ENCODE measurements at regions not wholly inside any gene's neighbourhood (a gene's known extent, or its start where the extent isn't known, plus 50 kb on each side); places are given as distances from the start of the nearest gene placed in this dataset.

GRCh38 chr18:24538414-24539264, 78.2 kb downstream of the HRH4 start:
- H3K4me3 ChIP-seq (ENCODE audit: control insufficient read depth, low read depth, low read length), result no peak overlapping the region
- DNase-seq (ENCODE audit: low read depth), result no peak

GRCh38 chr18:24539866-24540617, 79.6 kb downstream of the HRH4 start:
- no peak overlapping the region for H3K4me3 ChIP-seq (ENCODE audit: control insufficient read depth, low read depth, low read length)
- no peak for DNase-seq (ENCODE audit: low read depth)
- no peak for TF ChIP-seq CTCF (conservative IDR thresholded peaks at IDR 0.05; ENCODE audit: control insufficient read depth, insufficient read depth, low read depth, low read length)

More at GRCh38 chr18:24538414-24539264, 78.2 kb downstream of the HRH4 start:
- no peak for TF ChIP-seq CTCF (conservative IDR thresholded peaks at IDR 0.05; ENCODE audit: control insufficient read depth, insufficient read depth, low read depth, low read length)

- no peak overlapping the region for H3K4me3 ChIP-seq (ENCODE audit: control insufficient read depth, low read depth, low read length)
- DNase-seq (ENCODE audit: low read depth), result no peak
- TF ChIP-seq CTCF (conservative IDR thresholded peaks at IDR 0.05; ENCODE audit: control insufficient read depth, insufficient read depth, low read depth, low read length), result no peak
Observed at GRCh38 chr18:24540896-24541295, 80.5 kb downstream of the HRH4 start.

- no peak overlapping the region for H3K4me3 ChIP-seq (ENCODE audit: control insufficient read depth, low read depth, low read length)
- DNase-seq (ENCODE audit: low read depth), result no peak
- no peak for TF ChIP-seq CTCF (conservative IDR thresholded peaks at IDR 0.05; ENCODE audit: control insufficient read depth, insufficient read depth, low read depth, low read length)
Observed at GRCh38 chr18:24543086-24543794, 82.8 kb downstream of the HRH4 start.

- peak; percentile 33 for TF ChIP-seq CTCF (conservative IDR thresholded peaks at IDR 0.05; ENCODE audit: control insufficient read depth, insufficient read depth, low read depth, low read length)
- no peak overlapping the region for H3K4me3 ChIP-seq (ENCODE audit: control insufficient read depth, low read depth, low read length)
- DNase-seq (ENCODE audit: low read depth), result peak; percentile 36
Observed at GRCh38 chr18:24543795-24544498, 83.5 kb downstream of the HRH4 start.

- DNase-seq (ENCODE audit: low read depth), result no peak
- H3K4me3 ChIP-seq (ENCODE audit: control insufficient read depth, low read depth, low read length), result no peak overlapping the region
- TF ChIP-seq CTCF (conservative IDR thresholded peaks at IDR 0.05; ENCODE audit: control insufficient read depth, insufficient read depth, low read depth, low read length), result no peak
Observed at GRCh38 chr18:24544949-24545348, 84.5 kb downstream of the HRH4 start.

Data from fibroblast of mammary gland (primary cell).